Endothelial cell of umbilical vein (primary cell): ENCODE measurements at regions not wholly inside any gene's neighbourhood (a gene's known extent, or its start where the extent isn't known, plus 50 kb on each side); places are given as distances from the start of the nearest gene placed in this dataset.

Source experiments
- BruUV-seq: library from RNA; stranded (reverse); fragments of 400-500 nt; replicated peaks from 2 replicates; lab custom pipeline; 2021; lab: Mats Ljungman, UMichigan
- CTCF ChIA-PET: fragments of 300-600, 350-600 bp; sonication (Branson Sonifier 250); formaldehyde crosslinking; loops from one replicate; lab custom pipeline; 2021; ENCODE audit warnings: antibody characterized with exemption, inconsistent platforms; lab: Charles Lee
- POLR2A ChIA-PET: fragments of 300-600, 350-600 bp; sonication (Branson Sonifier 250); formaldehyde crosslinking; loops from one replicate; lab custom pipeline; 2021; ENCODE audit warnings: antibody characterized with exemption, inconsistent platforms; lab: Charles Lee
- DNase-seq: peaks from one replicate; pipeline ENCODE4 v3.0.0-alpha.2; 2011; ENCODE audit warnings: low read depth, low spot score
- FAIRE-seq: peaks from 2 replicates; lab custom pipeline; 2011; peaks lifted over from hg19 to GRCh38; lab: Jason Lieb, UNC
- H2AFZ ChIP-seq: 2 replicates; pipeline ENCODE4 v1.6.0; 2012; ENCODE audit warnings: low read depth, low read length, control low read depth, inconsistent platforms
- H3K27ac ChIP-seq: 2 replicates; pipeline ENCODE4 v1.5.1; 2011; ENCODE audit warnings: low read depth, mild to moderate bottlenecking, control low read depth, low read length, moderate library complexity; ENCODE audit not compliant: insufficient read depth
- H3K27me3 ChIP-seq, 2 experiments: 2 replicates each; pipeline versions ENCODE4 v1.6.0 to v1.6.1; 2011; ENCODE audit warnings: low read length in 2 of 2, mixed read lengths in 1 of 2; ENCODE audit not compliant: control insufficient read depth in 2 of 2, insufficient read depth in 2 of 2
- H3K36me3 ChIP-seq, 2 experiments: 2 replicates in 1 of 2; 3 replicates in 1 of 2; pipeline ENCODE4 v1.5.1; 2011; ENCODE audit warnings: low read length in 2 of 2, mild to moderate bottlenecking in 1 of 2, moderate library complexity in 1 of 2; ENCODE audit not compliant: control insufficient read depth in 2 of 2, insufficient read depth in 2 of 2; ENCODE audit errors: extremely low read depth in 1 of 2
- H3K4me1 ChIP-seq: 3 replicates; pipeline ENCODE4 v1.5.1; 2011; ENCODE audit warnings: mild to moderate bottlenecking, low read length; ENCODE audit not compliant: control insufficient read depth, insufficient read depth; ENCODE audit errors: extremely low read depth
- H3K4me2 ChIP-seq: 2 replicates; pipeline ENCODE4 v1.6.1; 2011; ENCODE audit warnings: low read length, control low read depth, mixed read lengths; ENCODE audit not compliant: insufficient read depth
- H3K4me3 ChIP-seq, 3 experiments: fragments of 200-600 bp in 1 of 3; sonication (generic), shearing (Covaris generic) in 1 of 3; replicated peaks in 1 of 3; 2 replicates each; pipeline ENCODE4 v1.5.1; 2011 to 2016; ENCODE audit warnings: control low read depth in 3 of 3, low read length in 3 of 3, mild to moderate bottlenecking in 2 of 3, inconsistent platforms in 1 of 3, low read depth in 1 of 3, moderate library complexity in 1 of 3; ENCODE audit not compliant: insufficient read depth in 1 of 3
- H3K79me2 ChIP-seq: 2 replicates; pipeline ENCODE4 v1.6.0; 2012; ENCODE audit warnings: low read length, inconsistent platforms; ENCODE audit not compliant: control insufficient read depth, insufficient read depth
- H3K9ac ChIP-seq: replicated peaks from 2 replicates; pipeline ENCODE3; 2011; ENCODE audit warnings: low read length, control low read depth; ENCODE audit not compliant: insufficient read depth; ENCODE audit errors: extremely low read depth
- H3K9me1 ChIP-seq: replicated peaks from 3 replicates; pipeline ENCODE4 v1.6.0; 2011; ENCODE audit warnings: mild to moderate bottlenecking, low read length; ENCODE audit not compliant: control insufficient read depth, insufficient read depth; ENCODE audit errors: extremely low read depth
- H3K9me3 ChIP-seq: replicated peaks from 2 replicates; pipeline ENCODE4 v1.5.1; 2012; ENCODE audit warnings: low read length, inconsistent platforms; ENCODE audit not compliant: control insufficient read depth, insufficient read depth
- H4K20me1 ChIP-seq: replicated peaks from 2 replicates; pipeline ENCODE3; 2011; ENCODE audit warnings: mild to moderate bottlenecking, low read length; ENCODE audit not compliant: control insufficient read depth, insufficient read depth; ENCODE audit errors: extremely low read depth
- EZH2 ChIP-seq: IDR thresholded peaks from 2 replicates; pipeline ENCODE4 v1.6.1; 2012; ENCODE audit warnings: borderline replicate concordance, low read depth, mild to moderate bottlenecking, moderate library complexity, low read length, inconsistent platforms; ENCODE audit not compliant: severe bottlenecking
- FOS ChIP-seq: IDR thresholded peaks from 2 replicates; pipeline ENCODE4 v1.6.1; 2011; ENCODE audit warnings: mild to moderate bottlenecking, low read length, moderate library complexity, borderline replicate concordance; ENCODE audit not compliant: insufficient read depth
- GATA2 ChIP-seq: IDR thresholded peaks from 2 replicates; pipeline ENCODE4 v1.7.0; 2011; ENCODE audit warnings: low read depth, mild to moderate bottlenecking, moderate library complexity, mixed read lengths, low read length; ENCODE audit not compliant: insufficient read length, insufficient read depth
- JUN ChIP-seq: IDR thresholded peaks from 2 replicates; pipeline ENCODE4 v1.6.1; 2011; ENCODE audit warnings: borderline replicate concordance, low read depth; ENCODE audit not compliant: insufficient read length, insufficient read depth
- MYC ChIP-seq: IDR thresholded peaks from one replicate; pipeline ENCODE4 v1.6.1; 2011; ENCODE audit warnings: mild to moderate bottlenecking, low read depth, low read length
- POLR2A ChIP-seq: IDR thresholded peaks from 2 replicates; pipeline ENCODE4 v1.6.1; 2012; ENCODE audit warnings: low read depth, mild to moderate bottlenecking, control low read depth, low read length
- POLR2AphosphoS5 ChIP-seq: IDR thresholded peaks from 2 replicates; pipeline ENCODE4 v1.6.1; 2012; ENCODE audit warnings: low read depth, mild to moderate bottlenecking, control low read depth, low read length, moderate library complexity; ENCODE audit not compliant: insufficient read depth
- dilution Hi-C: fragments of 300-500 bp; cut with MboI; formaldehyde crosslinking; loops from one replicate; pipeline ENCODE4 v1.15.0; 2019; ENCODE audit warnings: low sequenced_read_pairs; ENCODE audit not compliant: extremely low pct_ligation_motif_present
- intact Hi-C: fragments of 100-400 bp; cut with micrococcal nuclease; formaldehyde crosslinking; loops from one replicate; pipeline ENCODE4 v1.10.0; 2022
- TF ChIP-seq, protein P1 (sequence below): IDR thresholded peaks from 2 replicates; pipeline ENCODE4 v1.6.1; 2011; ENCODE audit not compliant: insufficient read depth, insufficient read length
- TF ChIP-seq, protein P2 (sequence below), 2 donors: IDR thresholded peaks; 1 replicate in 1 of 2; 2 replicates in 1 of 2; pipeline ENCODE4 v1.5.1; 2011; ENCODE audit warnings: low read length in 2 of 2, mild to moderate bottlenecking in 2 of 2, moderate library complexity in 2 of 2, control low read depth in 1 of 2, inconsistent platforms in 1 of 2, low read depth in 1 of 2; ENCODE audit not compliant: insufficient read depth in 1 of 2; ENCODE audit errors: extremely low read depth in 1 of 2

DNA sequence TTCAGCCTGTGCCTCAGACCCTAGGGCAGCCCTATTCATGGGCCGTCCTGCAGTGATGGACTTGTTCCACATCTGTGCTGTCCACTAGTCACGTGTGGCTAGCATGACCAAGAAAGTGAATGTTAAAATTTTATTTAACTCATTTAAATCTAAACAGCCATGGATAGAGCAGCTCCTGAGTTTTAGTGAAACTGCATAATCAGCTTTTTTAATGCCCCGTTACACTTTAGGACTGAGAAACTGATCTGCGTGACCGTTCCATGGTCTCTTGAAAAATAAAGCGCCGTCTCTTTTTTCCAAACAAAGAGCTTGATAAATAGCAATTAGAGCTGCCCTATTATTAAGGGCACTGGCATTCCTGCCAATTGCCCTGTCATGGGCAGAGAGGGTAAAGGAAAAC, 76.5 kb upstream of the SNX19 start:
- H3K79me2 ChIP-seq: no peaks in the 10 kb centered on the region
- dilution Hi-C loops (no loop called here), intact Hi-C loops (no loop called here)
- no peaks in the 10 kb centered on the region for H3K9me3 ChIP-seq
- DNase-seq (no peak), FAIRE-seq (no peak)
- H4K20me1 ChIP-seq: no peaks in the 10 kb centered on the region
- BruUV-seq: no TSS peak
- no peak for TF ChIP-seq GATA2
- no peak for TF ChIP-seq MYC
- TF ChIP-seq EZH2: no peak
- TF ChIP-seq, protein P1, sequence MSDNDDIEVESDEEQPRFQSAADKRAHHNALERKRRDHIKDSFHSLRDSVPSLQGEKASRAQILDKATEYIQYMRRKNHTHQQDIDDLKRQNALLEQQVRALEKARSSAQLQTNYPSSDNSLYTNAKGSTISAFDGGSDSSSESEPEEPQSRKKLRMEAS: no peak
- no peak for TF ChIP-seq FOS
- no peak for TF ChIP-seq POLR2A
- no peak for TF ChIP-seq JUN
- TF ChIP-seq, protein P2, sequence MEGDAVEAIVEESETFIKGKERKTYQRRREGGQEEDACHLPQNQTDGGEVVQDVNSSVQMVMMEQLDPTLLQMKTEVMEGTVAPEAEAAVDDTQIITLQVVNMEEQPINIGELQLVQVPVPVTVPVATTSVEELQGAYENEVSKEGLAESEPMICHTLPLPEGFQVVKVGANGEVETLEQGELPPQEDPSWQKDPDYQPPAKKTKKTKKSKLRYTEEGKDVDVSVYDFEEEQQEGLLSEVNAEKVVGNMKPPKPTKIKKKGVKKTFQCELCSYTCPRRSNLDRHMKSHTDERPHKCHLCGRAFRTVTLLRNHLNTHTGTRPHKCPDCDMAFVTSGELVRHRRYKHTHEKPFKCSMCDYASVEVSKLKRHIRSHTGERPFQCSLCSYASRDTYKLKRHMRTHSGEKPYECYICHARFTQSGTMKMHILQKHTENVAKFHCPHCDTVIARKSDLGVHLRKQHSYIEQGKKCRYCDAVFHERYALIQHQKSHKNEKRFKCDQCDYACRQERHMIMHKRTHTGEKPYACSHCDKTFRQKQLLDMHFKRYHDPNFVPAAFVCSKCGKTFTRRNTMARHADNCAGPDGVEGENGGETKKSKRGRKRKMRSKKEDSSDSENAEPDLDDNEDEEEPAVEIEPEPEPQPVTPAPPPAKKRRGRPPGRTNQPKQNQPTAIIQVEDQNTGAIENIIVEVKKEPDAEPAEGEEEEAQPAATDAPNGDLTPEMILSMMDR (IDR thresholded peaks at IDR 0.05; ENCODE audit: extremely low read depth in 1 of 2, insufficient read depth in 1 of 2, low read depth in 1 of 2, low read length in 2 of 2): no peak
- no peak for TF ChIP-seq POLR2AphosphoS5
- no peak overlapping the region for H3K27ac ChIP-seq
- H3K4me3 ChIP-seq: no peak overlapping the region
- H3K9ac ChIP-seq: no peak overlapping the region
- H2AFZ ChIP-seq: no peak overlapping the region
- H3K4me2 ChIP-seq: no peak overlapping the region
- no peaks in the 10 kb centered on the region for H3K9me1 ChIP-seq
- ChIA-PET CTCF (no interaction called here), POLR2A (no interaction called here)
- peaks cover 9% of the 10 kb centered on the region for H3K4me1 ChIP-seq
- peaks cover 0 to 2% of the 10 kb centered on the region in 2 experiments for H3K27me3 ChIP-seq
- H3K36me3 ChIP-seq: no peaks in the 10 kb centered on the region
